LoVo (cell line): ENCODE measurements at regions not wholly inside any gene's neighbourhood (a gene's known extent, or its start where the extent isn't known, plus 50 kb on each side); places are given as distances from the start of the nearest gene placed in this dataset.
A peak's percentile ranks its signal among the peaks of the same experiment; 100 is the strongest.
"Not testable (repeated sequence)": the region's sequence is repeated elsewhere in the genome, so short reads cannot be mapped to it uniquely, and the experiment has no call there.

Experiments used
- DNase-seq: peaks from one replicate; pipeline ENCODE4 v3.0.0-alpha.2; 2016; ENCODE audit warnings: low spot score

GRCh38 chr3:75242012-75242735, 422.0 kb upstream of the FRG2C start:
- DNase-seq, result no peak

- no peak for DNase-seq
These were observed 415.2 kb upstream of the FRG2C start for GRCh38 chr3:75248974-75249373.

DNA sequence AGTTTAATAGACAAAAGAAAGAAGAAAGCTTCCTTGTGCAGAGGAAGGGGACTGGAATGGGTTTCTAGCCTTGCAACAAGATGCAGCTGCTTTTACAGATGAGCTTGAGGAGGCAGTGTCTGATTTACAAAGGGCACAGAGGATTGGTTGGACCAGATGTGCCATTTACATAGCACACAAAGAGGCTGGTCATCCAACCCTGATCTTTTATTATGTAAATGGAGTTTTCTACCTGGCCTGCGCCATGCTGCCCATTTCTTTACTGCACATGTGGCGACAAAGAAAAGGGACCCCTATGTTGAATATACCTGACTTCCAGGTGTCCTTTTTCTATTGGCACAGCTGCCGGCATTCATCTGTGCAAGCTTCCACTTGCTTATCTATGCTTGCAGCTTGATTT, 409.4 kb upstream of the FRG2C start:
- no peak for DNase-seq

DNA sequence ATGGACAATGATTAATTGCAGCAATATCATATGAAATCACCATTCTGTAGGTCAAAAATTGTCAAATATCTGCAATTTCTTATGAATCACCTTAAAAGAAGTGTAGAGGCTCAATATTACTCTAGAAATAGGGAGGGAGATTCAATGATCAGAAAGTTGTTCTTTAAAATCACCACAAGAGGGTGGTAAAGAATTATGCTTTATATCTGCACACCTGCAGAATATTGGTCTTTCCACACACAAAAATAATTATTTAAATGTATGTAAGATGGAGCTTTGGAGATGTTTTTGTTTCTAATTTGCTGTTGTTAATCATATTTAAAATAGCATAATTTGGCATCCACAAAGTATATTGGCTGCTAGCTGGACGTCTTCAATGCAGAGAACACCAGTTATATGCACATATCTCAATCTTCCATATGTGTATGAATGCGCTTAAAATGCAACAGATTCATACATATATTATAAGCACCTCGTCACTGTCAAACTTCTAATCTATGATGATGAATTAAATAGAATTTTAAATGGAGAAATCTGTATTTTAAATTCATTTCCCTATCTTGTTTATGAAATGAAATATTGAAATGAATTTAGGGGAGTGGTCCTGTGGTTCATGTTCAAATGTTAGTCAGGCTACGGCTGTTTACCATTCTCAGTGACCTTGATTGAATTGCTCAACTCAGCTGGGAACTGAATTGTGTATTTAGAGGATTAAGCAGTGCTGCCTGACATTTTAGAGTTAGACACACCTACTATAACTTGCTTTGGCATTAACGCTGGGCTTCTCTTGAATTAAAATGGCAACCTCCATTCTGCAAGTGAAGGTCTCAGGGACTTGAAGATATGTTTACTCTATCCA, 405.1 kb upstream of the FRG2C start:
- peak; percentile 19 for DNase-seq

DNA sequence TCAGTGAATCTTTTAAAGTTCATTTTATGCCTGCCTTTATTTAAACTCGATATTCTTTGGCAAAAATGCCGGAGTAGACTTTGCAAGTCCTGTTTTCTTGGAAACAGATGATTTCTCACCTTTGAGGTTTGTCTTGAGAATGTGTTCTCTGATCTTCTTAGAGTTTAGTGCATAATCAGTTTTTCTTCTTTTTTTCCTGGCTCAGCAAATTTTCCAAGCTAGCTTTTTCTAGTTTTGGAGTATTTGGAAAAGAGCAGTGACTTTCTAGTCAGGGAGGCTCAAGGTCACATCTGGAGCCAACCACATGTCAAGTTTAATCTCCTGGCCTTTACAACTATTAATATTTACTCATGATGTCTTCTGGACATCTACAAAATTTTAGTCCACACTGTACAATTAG, 403.2 kb upstream of the FRG2C start:
- not testable (repeated sequence) for DNase-seq

DNA sequence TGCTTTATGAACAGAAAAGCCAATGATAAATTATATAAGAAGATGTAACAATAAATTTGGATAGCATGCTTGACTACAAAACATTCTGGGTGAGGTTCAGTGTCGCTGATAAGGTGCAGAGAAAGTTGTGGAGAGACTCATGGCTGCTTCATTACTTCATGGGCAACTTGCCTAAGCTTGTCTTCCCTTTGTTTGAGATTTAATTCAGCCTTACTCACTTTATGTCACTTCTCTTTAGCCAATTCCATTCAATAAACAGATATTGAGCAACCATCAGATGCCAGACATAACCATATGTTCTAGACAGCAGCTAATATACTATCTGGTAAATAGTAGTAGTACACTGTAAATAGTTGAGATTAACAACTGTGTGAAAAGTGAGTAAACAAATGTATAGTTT, 401.5 kb upstream of the FRG2C start:
- DNase-seq, result no peak

DNA sequence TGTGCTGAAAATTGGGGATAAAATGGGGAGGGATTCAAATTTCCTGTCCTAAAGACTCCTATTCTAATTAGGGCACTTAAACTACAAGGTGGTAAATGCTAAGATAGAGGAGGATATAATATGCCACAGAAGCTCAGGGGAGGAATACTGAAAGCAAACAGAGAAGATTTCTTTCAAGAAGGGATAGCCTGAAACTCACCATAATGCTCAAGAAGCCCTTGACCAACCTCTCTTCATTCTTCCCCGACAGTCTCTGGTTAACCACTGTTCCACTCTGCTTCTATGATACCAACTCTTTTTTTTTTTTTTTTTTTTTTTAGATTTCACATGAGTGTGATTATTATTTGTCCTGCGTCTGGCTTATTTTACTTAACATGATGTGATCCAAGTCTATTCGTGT, 398.2 kb upstream of the FRG2C start:
- DNase-seq, result no peak

DNA sequence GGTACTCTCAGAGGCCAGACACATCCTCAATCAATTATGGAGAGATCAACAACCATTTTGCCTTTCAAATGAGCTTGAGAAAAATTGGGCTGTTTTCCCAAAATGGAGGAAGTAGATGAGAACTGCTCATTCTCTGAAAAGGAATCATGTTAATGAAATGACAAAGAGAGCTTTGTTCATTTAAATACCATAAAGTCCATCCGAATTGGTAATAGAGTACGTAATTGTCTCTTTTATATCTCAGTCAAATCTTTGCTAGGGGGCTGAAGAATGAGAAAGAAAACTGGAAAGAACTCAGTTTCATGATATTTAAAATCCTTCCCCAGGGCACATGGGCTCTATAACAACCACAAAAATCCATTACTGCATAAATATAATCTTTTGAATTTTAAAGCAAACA, 395.6 kb upstream of the FRG2C start:
- not testable (repeated sequence) for DNase-seq

- not testable (repeated sequence) for DNase-seq
These were observed 391.9 kb upstream of the FRG2C start for GRCh38 chr3:75272237-75272636.

GRCh38 chr3:75272691-75273090, 391.4 kb upstream of the FRG2C start:
- DNase-seq, result no peak

DNA sequence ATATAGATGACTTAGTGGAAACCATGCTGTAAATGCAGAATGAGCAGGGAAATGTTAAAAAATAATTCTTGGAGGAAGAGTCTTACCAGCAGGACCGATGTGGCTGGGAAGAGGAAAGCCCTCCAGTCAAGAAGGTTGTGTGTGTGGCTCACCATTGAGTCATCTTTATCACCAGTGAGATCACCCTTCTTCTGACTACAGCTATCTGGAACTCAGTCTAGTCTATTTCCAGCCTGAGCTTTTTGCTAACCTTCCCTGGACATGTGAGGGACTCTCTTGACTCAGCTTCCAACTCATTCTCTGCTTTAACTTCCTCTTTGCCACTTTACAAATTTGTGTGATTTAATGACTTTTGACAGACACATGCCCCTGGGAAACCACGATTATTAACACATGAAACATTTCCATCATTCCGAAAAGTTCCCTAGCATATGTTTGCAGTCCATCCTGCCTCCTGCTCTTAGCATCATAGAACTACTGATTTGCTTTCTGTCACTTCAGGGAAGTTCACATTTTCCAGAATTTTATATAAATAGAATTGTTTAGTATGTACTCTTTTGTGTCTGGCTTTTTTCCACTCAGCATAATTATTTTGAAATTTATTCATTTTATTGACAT, 378.5 kb upstream of the FRG2C start:
- DNase-seq, result not testable (repeated sequence)

DNA sequence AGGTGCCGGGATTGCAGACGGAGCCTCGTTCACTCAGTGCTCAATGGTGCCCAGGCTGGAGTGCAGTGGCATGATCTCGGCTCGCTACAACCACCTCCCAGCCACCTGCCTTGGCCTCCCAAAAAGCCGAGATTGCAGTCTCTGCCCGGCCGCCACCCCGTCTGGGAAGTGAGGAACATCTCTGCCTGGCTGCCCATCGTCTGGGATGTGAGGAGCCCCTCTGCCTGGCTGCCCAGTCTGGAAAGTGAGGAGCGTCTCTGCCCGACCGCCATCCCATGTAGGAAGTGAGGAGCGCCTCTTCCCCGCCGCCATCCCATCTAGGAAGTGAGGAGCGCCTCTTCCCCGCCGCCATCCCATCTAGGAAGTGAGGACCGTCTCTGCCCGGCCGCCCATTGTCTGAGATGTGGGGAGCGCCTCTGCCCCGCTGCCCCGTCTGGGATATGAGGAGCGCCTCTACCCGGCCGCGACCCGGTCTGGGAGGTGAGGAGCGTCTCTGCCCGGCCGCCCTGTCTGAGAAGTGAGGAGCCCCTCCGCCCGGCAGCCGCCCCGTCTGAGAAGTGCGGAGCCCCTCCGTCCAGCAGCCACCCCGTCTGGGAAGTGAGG, 375.1 kb upstream of the FRG2C start:
- DNase-seq, result not testable (repeated sequence)

GRCh38 chr3:75294124-75294523, 370.0 kb upstream of the FRG2C start:
- no peak for DNase-seq

DNA sequence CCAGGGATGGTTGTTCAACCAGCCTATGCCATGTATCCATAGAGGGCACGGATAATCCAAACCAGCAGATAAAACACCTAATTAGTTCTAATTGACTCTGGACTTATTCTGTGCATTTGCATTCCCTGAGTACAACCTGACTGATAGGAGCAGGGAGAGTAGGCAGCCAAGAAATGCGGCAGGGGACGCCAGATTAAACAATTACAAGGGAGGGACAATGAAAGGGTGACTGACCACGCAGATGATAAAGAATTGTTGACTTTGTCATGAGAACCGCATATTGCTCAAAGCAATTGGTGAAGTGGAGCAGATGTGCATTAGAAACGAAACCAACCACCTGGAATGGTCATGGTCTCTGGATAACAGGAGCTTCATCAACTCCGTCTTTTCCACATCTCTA, 369.1 kb upstream of the FRG2C start:
- no peak for DNase-seq

DNA sequence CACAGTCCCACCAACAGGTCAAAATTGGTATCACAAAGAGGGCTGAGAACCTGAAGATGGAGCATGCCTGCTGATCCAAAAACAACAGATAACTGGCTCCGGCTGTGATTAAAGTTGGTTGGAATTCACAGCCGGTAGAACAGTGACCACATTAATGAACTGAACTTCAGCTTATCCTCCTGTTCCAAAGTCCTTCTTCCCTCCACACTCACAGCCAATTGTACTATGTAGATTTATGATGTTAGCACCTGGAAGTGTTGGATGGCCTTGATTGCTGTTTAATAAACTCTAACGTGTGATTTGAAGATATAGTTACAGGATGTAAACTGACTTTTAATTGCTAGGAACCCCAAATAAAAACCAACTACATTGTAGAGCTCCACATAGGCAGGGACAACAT, 367.3 kb upstream of the FRG2C start:
- DNase-seq, result no peak

- no peak for DNase-seq
These were observed 363.5 kb upstream of the FRG2C start for GRCh38 chr3:75300606-75301005.

- not testable (repeated sequence) for DNase-seq
These were observed 363.1 kb upstream of the FRG2C start for GRCh38 chr3:75301050-75301449.

GRCh38 chr3:75303741-75304140, 360.4 kb upstream of the FRG2C start:
- DNase-seq, result no peak

- DNase-seq, result no peak
These were observed 358.2 kb upstream of the FRG2C start for GRCh38 chr3:75305901-75306300.

DNA sequence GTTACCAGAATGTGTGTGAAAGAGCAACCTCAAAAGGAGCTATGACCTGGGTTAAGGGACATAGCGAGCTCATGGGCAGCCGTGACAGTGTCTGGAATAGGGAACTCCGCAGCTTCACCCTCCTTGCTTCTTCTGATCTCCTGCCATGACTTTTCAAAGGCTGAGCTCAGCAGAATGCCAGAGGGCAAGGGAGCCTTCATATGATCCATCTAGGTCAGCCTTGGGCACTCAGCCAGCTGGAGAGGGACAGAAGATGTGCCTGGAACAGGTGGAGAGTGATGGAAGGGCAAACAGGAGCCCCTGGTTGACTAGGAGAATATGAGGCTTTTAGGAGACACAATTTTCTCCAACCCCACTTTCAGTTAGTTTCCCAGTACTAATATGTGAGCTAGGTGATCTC, 352.8 kb upstream of the FRG2C start:
- not testable (repeated sequence) for DNase-seq

- DNase-seq, result not testable (repeated sequence)
These were observed 351.7 kb upstream of the FRG2C start for GRCh38 chr3:75312469-75312868.

GRCh38 chr3:75319776-75320175, 344.4 kb upstream of the FRG2C start:
- not testable (repeated sequence) for DNase-seq

DNA sequence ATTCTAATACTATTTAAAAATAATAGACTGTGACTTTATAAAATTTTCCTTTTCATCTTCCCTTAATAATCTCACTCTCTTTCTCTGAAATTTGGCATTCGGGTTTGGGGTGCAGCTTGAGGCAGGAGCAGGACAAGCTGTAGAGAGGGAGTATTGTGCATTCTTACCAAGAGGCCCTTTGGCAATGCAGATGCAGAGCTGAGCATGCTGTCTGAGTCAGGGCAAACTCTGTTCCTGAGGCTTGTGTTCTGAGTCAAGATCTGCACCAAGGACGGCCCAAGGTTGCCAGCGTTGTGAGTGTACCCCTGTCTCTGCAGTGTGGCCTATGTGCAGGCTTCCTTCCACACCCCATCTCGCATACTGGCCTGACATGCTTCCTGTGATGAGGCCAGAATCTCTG, 343.8 kb upstream of the FRG2C start:
- DNase-seq, result no peak
